IMR-90 (cell line): ENCODE measurements at regions not wholly inside any gene's neighbourhood (a gene's known extent, or its start where the extent isn't known, plus 50 kb on each side); places are given as distances from the start of the nearest gene placed in this dataset.

ENCODE experiments used
- BHLHE40 ChIP-seq: fragments of 150-350 bp; IDR thresholded peaks from 2 replicates; pipeline ENCODE4 v1.6.1; 2016; ENCODE audit warnings: mild to moderate bottlenecking, low read depth, low read length
- CEBPB ChIP-seq: IDR thresholded peaks from 2 replicates; pipeline ENCODE4 v1.6.1; 2012; ENCODE audit warnings: low read depth, low read length, improper control_type of control experiment
- CTCF ChIP-seq: conservative IDR thresholded peaks from 2 replicates; pipeline ENCODE4 v1.5.1; 2012; ENCODE audit warnings: mild to moderate bottlenecking, low read depth, low read length, improper control_type of control experiment
- ELK1 ChIP-seq: fragments of 150-350 bp; IDR thresholded peaks from 2 replicates; pipeline ENCODE4 v1.6.1; 2016; ENCODE audit warnings: low read depth, mild to moderate bottlenecking, low read length, moderate library complexity, borderline replicate concordance
- FOS ChIP-seq: fragments of 150-350 bp; IDR thresholded peaks from 2 replicates; pipeline ENCODE4 v1.6.1; 2016; ENCODE audit warnings: low read depth, low read length
- MAFK ChIP-seq: IDR thresholded peaks from 2 replicates; pipeline ENCODE4 v1.6.1; 2012; ENCODE audit warnings: low read depth, low read length, improper control_type of control experiment
- MAZ ChIP-seq: IDR thresholded peaks from 2 replicates; pipeline ENCODE4 v1.6.1; 2012; ENCODE audit warnings: low read depth, mild to moderate bottlenecking, low read length, improper control_type of control experiment, moderate library complexity, borderline replicate concordance
- NFE2L2 ChIP-seq: fragments of 150-350 bp; IDR thresholded peaks from 2 replicates; pipeline ENCODE4 v1.6.1; 2016; ENCODE audit warnings: low read depth, mild to moderate bottlenecking, low read length
- POLR2A ChIP-seq: IDR thresholded peaks from 2 replicates; pipeline ENCODE4 v1.6.1; 2012; ENCODE audit warnings: mild to moderate bottlenecking, low read depth, low read length
- RAD21 ChIP-seq: IDR thresholded peaks from 2 replicates; pipeline ENCODE4 v1.6.1; 2012; ENCODE audit warnings: low read length, improper control_type of control experiment
- RCOR1 ChIP-seq: IDR thresholded peaks from 2 replicates; pipeline ENCODE4 v1.6.1; 2012; ENCODE audit warnings: mild to moderate bottlenecking, low read length, improper control_type of control experiment; ENCODE audit not compliant: insufficient replicate concordance
- RFX5 ChIP-seq: IDR thresholded peaks from 2 replicates; pipeline ENCODE4 v1.8.0; 2012; ENCODE audit warnings: low read depth, mild to moderate bottlenecking, low read length, moderate library complexity
- SMC3 ChIP-seq: fragments of 150-350 bp; IDR thresholded peaks from 2 replicates; pipeline ENCODE4 v1.6.1; 2016; ENCODE audit warnings: low read depth, mild to moderate bottlenecking, antibody characterized with exemption, low read length, moderate library complexity
- USF2 ChIP-seq: fragments of 150-350 bp; IDR thresholded peaks from 2 replicates; pipeline ENCODE4 v1.6.1; 2017; ENCODE audit warnings: mild to moderate bottlenecking, antibody characterized with exemption, low read length, low read depth

GRCh38 chr5:6188344-6188743 lies 190.0 kb downstream of the MED10 start:
- TF ChIP-seq USF2 (no peak), RAD21 (no peak), CTCF (no peak), POLR2A (no peak), SMC3 (no peak), CEBPB (no peak), RCOR1 (no peak), RFX5 (no peak), FOS (no peak), MAFK (no peak), NFE2L2 (no peak), ELK1 (no peak), BHLHE40 (no peak), MAZ (no peak)
